ENCODE measurements at regions not wholly inside any gene's neighbourhood (a gene's known extent, or its start where the extent isn't known, plus 50 kb on each side); places are given as distances from the start of the nearest gene placed in this dataset.
"Not testable (repeated sequence)": the region's sequence is repeated elsewhere in the genome, so short reads cannot be mapped to it uniquely, and the experiment has no call there.

DNA sequence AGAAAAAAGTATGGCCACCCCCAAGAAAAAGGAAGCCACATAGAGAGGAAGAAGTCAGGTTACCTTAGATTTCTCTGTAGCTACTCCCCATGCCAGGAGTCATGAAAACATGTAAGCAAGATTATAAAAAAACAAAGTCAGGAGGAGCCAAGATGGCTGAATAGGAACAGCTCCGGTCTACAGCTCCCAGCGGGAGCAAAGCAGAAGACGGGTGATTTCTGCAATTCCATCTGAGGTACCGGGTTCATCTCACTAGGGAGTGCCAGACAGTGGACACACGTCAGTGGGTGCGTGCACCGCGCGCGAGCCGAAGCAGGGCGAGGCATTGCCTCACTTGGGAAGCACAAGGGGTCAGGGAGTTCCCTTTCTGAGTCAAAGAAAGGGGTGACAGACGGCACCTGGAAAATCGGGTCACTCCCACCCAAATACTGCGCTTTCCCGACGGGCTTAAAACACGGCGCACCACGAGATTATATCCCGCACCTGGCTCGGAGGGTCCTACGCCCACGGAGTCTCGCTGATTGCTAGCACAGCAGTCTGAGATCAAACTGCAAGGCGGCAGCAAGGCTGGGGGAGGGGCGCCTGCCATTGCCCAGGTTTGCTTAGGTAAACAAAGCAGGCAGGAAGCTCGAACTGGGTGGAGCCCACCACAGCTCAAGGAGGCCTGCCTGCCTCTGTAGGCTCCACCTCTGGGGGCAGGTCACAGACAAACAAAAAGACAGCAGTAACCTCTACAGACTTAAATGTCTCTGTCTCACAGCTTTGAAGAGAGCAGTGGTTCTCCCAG is 347.3 kb downstream of the HINT1 start:
- H3K27me3 ChIP-seq (ENCODE audit: control insufficient read depth in 1 of 2, insufficient read depth in 2 of 2, low read length in 2 of 2); H3K4me3 ChIP-seq (ENCODE audit: low read length in 2 of 2); H3K9me3 ChIP-seq (ENCODE audit: control insufficient read depth in 2 of 2, low read length in 2 of 2); H3K4me1 ChIP-seq (ENCODE audit: control insufficient read depth, insufficient read depth, low read length); H3K9ac ChIP-seq (ENCODE audit: low read length in 2 of 2); H3K27ac ChIP-seq (ENCODE audit: low read length); H3K36me3 ChIP-seq (ENCODE audit: control insufficient read depth in 2 of 2, insufficient read depth in 2 of 2, low read length in 2 of 2): not testable (repeated sequence)

GRCh38 chr5:130815246-130815645 is 349.8 kb downstream of the HINT1 start:
- Histone ChIP-seq H3K27me3 (ENCODE audit: control insufficient read depth in 1 of 2, insufficient read depth in 2 of 2, low read length in 2 of 2) (no peaks in the 10 kb centered on the region), H3K27ac (ENCODE audit: low read length) (no peak overlapping the region), H3K9ac (ENCODE audit: low read length in 2 of 2) (no peak overlapping the region), H3K4me1 (ENCODE audit: control insufficient read depth, insufficient read depth, low read length) (no peaks in the 10 kb centered on the region), H3K36me3 (ENCODE audit: control insufficient read depth in 2 of 2, insufficient read depth in 2 of 2, low read length in 2 of 2) (no peaks in the 10 kb centered on the region), H3K9me3 (ENCODE audit: control insufficient read depth in 2 of 2, low read length in 2 of 2) (no peaks in the 10 kb centered on the region), H3K4me3 (ENCODE audit: low read length in 2 of 2) (no peak overlapping the region)

DNA sequence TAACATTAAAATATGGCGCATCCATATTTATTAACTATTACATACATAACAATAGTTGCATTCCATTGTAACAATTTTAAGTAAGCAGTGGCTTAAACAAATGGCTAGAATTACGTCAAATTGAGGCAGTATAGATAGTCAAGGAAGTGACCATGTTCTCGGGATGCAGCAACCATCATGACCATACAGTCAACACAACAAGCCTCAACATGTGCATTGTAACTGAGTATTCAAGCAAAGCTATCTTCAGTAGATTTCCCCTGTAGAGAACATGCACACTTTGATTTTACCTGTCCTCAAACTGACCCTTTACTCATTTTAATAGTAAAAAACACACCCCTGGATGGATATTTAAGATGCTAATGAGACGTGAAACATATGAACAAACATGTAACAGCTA is 356.4 kb downstream of the HINT1 start:
- Histone ChIP-seq H3K9ac (ENCODE audit: low read length in 2 of 2) (no peak overlapping the region), H3K4me3 (ENCODE audit: low read length in 2 of 2) (no peak overlapping the region), H3K27me3 (ENCODE audit: control insufficient read depth in 1 of 2, insufficient read depth in 2 of 2, low read length in 2 of 2) (no peaks in the 10 kb centered on the region), H3K36me3 (ENCODE audit: control insufficient read depth in 2 of 2, insufficient read depth in 2 of 2, low read length in 2 of 2) (no peaks in the 10 kb centered on the region), H3K9me3 (ENCODE audit: control insufficient read depth in 2 of 2, low read length in 2 of 2) (no peaks in the 10 kb centered on the region), H3K4me1 (ENCODE audit: control insufficient read depth, insufficient read depth, low read length) (no peaks in the 10 kb centered on the region), H3K27ac (ENCODE audit: low read length) (no peak overlapping the region)

DNA sequence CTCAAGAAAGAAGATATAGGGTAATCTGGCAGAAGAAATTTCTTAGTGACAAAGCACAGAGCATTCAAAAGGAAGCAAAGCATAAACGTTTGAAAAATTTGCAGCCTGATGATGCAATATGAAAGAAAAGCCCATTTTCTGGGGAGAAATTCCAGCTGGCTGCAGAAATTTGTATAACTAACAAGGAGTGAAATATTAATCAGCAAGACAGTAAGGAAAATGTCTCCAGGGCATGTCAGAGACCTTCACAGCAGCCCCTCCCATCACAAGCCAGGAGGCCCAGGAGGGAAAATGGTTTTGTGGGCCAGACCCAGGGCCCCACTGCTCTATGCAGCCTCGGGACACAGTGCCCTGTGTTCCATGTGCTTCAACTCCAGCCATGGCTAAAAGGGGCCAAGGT is 359.4 kb downstream of the HINT1 start:
- no peak overlapping the region for H3K9ac ChIP-seq (ENCODE audit: low read length in 2 of 2)
- no peak overlapping the region for H3K27ac ChIP-seq (ENCODE audit: low read length)
- no peaks in the 10 kb centered on the region for H3K9me3 ChIP-seq (ENCODE audit: control insufficient read depth in 2 of 2, low read length in 2 of 2)
- no peaks in the 10 kb centered on the region for H3K27me3 ChIP-seq (ENCODE audit: control insufficient read depth in 1 of 2, insufficient read depth in 2 of 2, low read length in 2 of 2)
- no peaks in the 10 kb centered on the region for H3K36me3 ChIP-seq (ENCODE audit: control insufficient read depth in 2 of 2, insufficient read depth in 2 of 2, low read length in 2 of 2)
- H3K4me1 ChIP-seq (ENCODE audit: control insufficient read depth, insufficient read depth, low read length) = no peaks in the 10 kb centered on the region
- no peak overlapping the region for H3K4me3 ChIP-seq (ENCODE audit: low read length in 2 of 2)

- H3K27ac ChIP-seq (ENCODE audit: low read length) = no peak overlapping the region
- no peak overlapping the region for H3K9ac ChIP-seq (ENCODE audit: low read length in 2 of 2)
- H3K4me1 ChIP-seq (ENCODE audit: control insufficient read depth, insufficient read depth, low read length) = no peaks in the 10 kb centered on the region
- H3K36me3 ChIP-seq (ENCODE audit: control insufficient read depth in 2 of 2, insufficient read depth in 2 of 2, low read length in 2 of 2) = no peaks in the 10 kb centered on the region
- H3K9me3 ChIP-seq (ENCODE audit: control insufficient read depth in 2 of 2, low read length in 2 of 2) = no peaks in the 10 kb centered on the region
- no peaks in the 10 kb centered on the region for H3K27me3 ChIP-seq (ENCODE audit: control insufficient read depth in 1 of 2, insufficient read depth in 2 of 2, low read length in 2 of 2)
- no peak overlapping the region for H3K4me3 ChIP-seq (ENCODE audit: low read length in 2 of 2)
Observed at GRCh38 chr5:130805036-130805435, 360.0 kb downstream of the HINT1 start.

DNA sequence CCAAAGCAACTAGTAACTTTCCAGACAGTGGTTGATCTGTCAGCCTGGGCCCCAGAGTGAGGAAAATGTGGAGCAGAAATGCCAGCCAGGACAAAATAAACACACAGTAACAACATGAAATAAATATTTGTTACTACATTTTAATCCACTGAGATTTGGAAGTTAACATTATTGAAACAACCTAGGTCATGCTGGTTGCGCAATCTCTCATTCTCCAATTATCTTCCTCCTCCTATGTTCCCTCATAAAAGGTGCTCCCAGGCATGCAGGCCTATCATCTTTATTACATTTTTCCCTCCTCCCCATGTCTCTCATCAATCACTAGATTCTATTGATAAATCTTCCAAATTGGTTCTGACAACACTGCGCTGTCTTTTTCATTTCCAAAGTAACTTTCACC is 363.1 kb downstream of the HINT1 start:
- H3K36me3 ChIP-seq (ENCODE audit: control insufficient read depth in 2 of 2, insufficient read depth in 2 of 2, low read length in 2 of 2) = no peaks in the 10 kb centered on the region
- no peak overlapping the region for H3K27ac ChIP-seq (ENCODE audit: low read length)
- H3K27me3 ChIP-seq (ENCODE audit: control insufficient read depth in 1 of 2, insufficient read depth in 2 of 2, low read length in 2 of 2) = no peaks in the 10 kb centered on the region
- no peak overlapping the region for H3K4me3 ChIP-seq (ENCODE audit: low read length in 2 of 2)
- no peaks in the 10 kb centered on the region for H3K4me1 ChIP-seq (ENCODE audit: control insufficient read depth, insufficient read depth, low read length)
- no peak overlapping the region for H3K9ac ChIP-seq (ENCODE audit: low read length in 2 of 2)
- H3K9me3 ChIP-seq (ENCODE audit: control insufficient read depth in 2 of 2, low read length in 2 of 2) = no peaks in the 10 kb centered on the region

GRCh38 chr5:130799015-130799414 is 366.0 kb downstream of the HINT1 start:
- Histone ChIP-seq H3K27ac (ENCODE audit: low read length) (no peak overlapping the region), H3K27me3 (ENCODE audit: control insufficient read depth in 1 of 2, insufficient read depth in 2 of 2, low read length in 2 of 2) (no peaks in the 10 kb centered on the region)

GRCh38 chr5:130797303-130797702 is 367.8 kb downstream of the HINT1 start:
- no peak overlapping the region for H3K4me3 ChIP-seq (ENCODE audit: low read length in 2 of 2)
- H3K36me3 ChIP-seq (ENCODE audit: control insufficient read depth in 2 of 2, insufficient read depth in 2 of 2, low read length in 2 of 2) = no peaks in the 10 kb centered on the region
- H3K9me3 ChIP-seq (ENCODE audit: control insufficient read depth in 2 of 2, low read length in 2 of 2) = no peaks in the 10 kb centered on the region
- H3K4me1 ChIP-seq (ENCODE audit: control insufficient read depth, insufficient read depth, low read length) = no peaks in the 10 kb centered on the region
- no peak overlapping the region for H3K27ac ChIP-seq (ENCODE audit: low read length)
- H3K27me3 ChIP-seq (ENCODE audit: control insufficient read depth in 1 of 2, insufficient read depth in 2 of 2, low read length in 2 of 2) = no peaks in the 10 kb centered on the region
- H3K9ac ChIP-seq (ENCODE audit: low read length in 2 of 2) = no peak overlapping the region

More at GRCh38 chr5:130799015-130799414, 366.0 kb downstream of the HINT1 start:
- Histone ChIP-seq H3K9me3 (ENCODE audit: control insufficient read depth in 2 of 2, low read length in 2 of 2) (no peaks in the 10 kb centered on the region), H3K9ac (ENCODE audit: low read length in 2 of 2) (no peak overlapping the region), H3K36me3 (ENCODE audit: control insufficient read depth in 2 of 2, insufficient read depth in 2 of 2, low read length in 2 of 2) (no peaks in the 10 kb centered on the region), H3K4me1 (ENCODE audit: control insufficient read depth, insufficient read depth, low read length) (no peaks in the 10 kb centered on the region), H3K4me3 (ENCODE audit: low read length in 2 of 2) (no peak overlapping the region)

- Histone ChIP-seq H3K4me1 (ENCODE audit: control insufficient read depth, insufficient read depth, low read length) (no peaks in the 10 kb centered on the region), H3K27ac (ENCODE audit: low read length) (no peak overlapping the region), H3K36me3 (ENCODE audit: control insufficient read depth in 2 of 2, insufficient read depth in 2 of 2, low read length in 2 of 2) (no peaks in the 10 kb centered on the region), H3K4me3 (ENCODE audit: low read length in 2 of 2) (no peak overlapping the region), H3K27me3 (ENCODE audit: control insufficient read depth in 1 of 2, insufficient read depth in 2 of 2, low read length in 2 of 2) (no peaks in the 10 kb centered on the region), H3K9me3 (ENCODE audit: control insufficient read depth in 2 of 2, low read length in 2 of 2) (no peaks in the 10 kb centered on the region), H3K9ac (ENCODE audit: low read length in 2 of 2) (no peak overlapping the region)
Observed at GRCh38 chr5:130796902-130797301, 368.2 kb downstream of the HINT1 start.

DNA sequence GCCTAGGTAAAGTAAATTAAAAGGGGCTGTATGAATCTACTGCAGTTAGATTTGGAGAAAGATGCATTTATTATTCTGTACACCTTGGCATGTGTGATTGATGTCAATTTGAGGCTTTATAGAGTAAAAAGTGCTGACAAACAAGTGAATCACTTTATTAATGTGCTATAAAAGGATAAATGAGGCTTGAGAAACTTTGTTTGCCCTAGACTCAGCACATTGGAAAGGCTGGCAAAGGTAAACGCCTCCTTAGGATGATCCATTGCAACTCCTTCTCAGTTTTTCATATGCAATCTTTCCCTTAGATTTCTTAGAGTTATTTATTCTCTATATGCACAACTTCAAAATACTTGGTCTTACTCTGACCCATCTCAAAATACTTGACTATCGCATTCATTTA is 369.0 kb downstream of the HINT1 start:
- no peaks in the 10 kb centered on the region for H3K4me1 ChIP-seq (ENCODE audit: control insufficient read depth, insufficient read depth, low read length)
- no peak overlapping the region for H3K4me3 ChIP-seq (ENCODE audit: low read length in 2 of 2)
- H3K27me3 ChIP-seq (ENCODE audit: control insufficient read depth in 1 of 2, insufficient read depth in 2 of 2, low read length in 2 of 2) = no peaks in the 10 kb centered on the region
- no peaks in the 10 kb centered on the region for H3K9me3 ChIP-seq (ENCODE audit: control insufficient read depth in 2 of 2, low read length in 2 of 2)
- H3K27ac ChIP-seq (ENCODE audit: low read length) = no peak overlapping the region
- H3K9ac ChIP-seq (ENCODE audit: low read length in 2 of 2) = no peak overlapping the region
- no peaks in the 10 kb centered on the region for H3K36me3 ChIP-seq (ENCODE audit: control insufficient read depth in 2 of 2, insufficient read depth in 2 of 2, low read length in 2 of 2)

DNA sequence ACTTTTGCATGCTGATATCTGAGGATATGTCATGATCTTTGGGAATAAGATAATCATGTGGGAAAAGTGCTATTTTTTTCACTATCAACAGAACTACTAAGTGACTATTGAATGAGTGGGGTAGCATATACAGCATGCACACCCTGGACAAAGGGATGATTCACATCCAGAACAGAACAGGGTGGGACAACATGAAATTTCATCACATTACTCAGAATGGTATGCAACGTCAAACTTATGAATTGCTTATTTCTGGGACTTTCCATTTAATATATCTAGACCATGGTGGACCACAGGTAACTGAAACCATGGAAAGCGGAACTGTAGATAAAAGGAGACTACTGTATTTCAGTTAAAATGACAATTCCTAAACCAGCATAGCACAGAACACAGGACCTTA is 370.0 kb downstream of the HINT1 start:
- no peaks in the 10 kb centered on the region for H3K27me3 ChIP-seq (ENCODE audit: control insufficient read depth in 1 of 2, insufficient read depth in 2 of 2, low read length in 2 of 2)
- no peaks in the 10 kb centered on the region for H3K4me1 ChIP-seq (ENCODE audit: control insufficient read depth, insufficient read depth, low read length)
- H3K9me3 ChIP-seq (ENCODE audit: control insufficient read depth in 2 of 2, low read length in 2 of 2) = no peaks in the 10 kb centered on the region
- H3K9ac ChIP-seq (ENCODE audit: low read length in 2 of 2) = no peak overlapping the region
- no peak overlapping the region for H3K27ac ChIP-seq (ENCODE audit: low read length)
- no peak overlapping the region for H3K4me3 ChIP-seq (ENCODE audit: low read length in 2 of 2)
- H3K36me3 ChIP-seq (ENCODE audit: control insufficient read depth in 2 of 2, insufficient read depth in 2 of 2, low read length in 2 of 2) = no peaks in the 10 kb centered on the region

Data from stomach smooth muscle (tissue), 2 donors.